Mesothelial cell of epicardium (in vitro differentiated cells): ENCODE measurements at regions not wholly inside any gene's neighbourhood (a gene's known extent, or its start where the extent isn't known, plus 50 kb on each side); places are given as distances from the start of the nearest gene placed in this dataset.
A peak's percentile ranks its signal among the peaks of the same experiment; 100 is the strongest.

Source experiments
- DNase-seq, 2 experiments: peaks; one replicate each; pipeline ENCODE4 v3.0.0; 2021; ENCODE audit warnings: low spot score in 2 of 2; ENCODE audit not compliant: unreplicated experiment in 2 of 2
- H3K27ac Mint-ChIP-seq: 2 replicates; pipeline ENCODE4 v1.8.0; 2021; ENCODE audit warnings: mixed read lengths
- H3K27me3 Mint-ChIP-seq: 2 replicates; pipeline ENCODE4 v1.8.0; 2021; ENCODE audit warnings: low read depth, mixed read lengths
- H3K36me3 Mint-ChIP-seq: 2 replicates; pipeline ENCODE4 v1.8.0; 2021; ENCODE audit warnings: mixed read lengths
- H3K4me1 Mint-ChIP-seq: 2 replicates; pipeline ENCODE4 v1.8.0; 2021; ENCODE audit warnings: mixed read lengths
- H3K4me3 Mint-ChIP-seq: 2 replicates; pipeline ENCODE4 v1.8.0; 2021; ENCODE audit warnings: mild to moderate bottlenecking, moderate library complexity, mixed read lengths
- H3K9me3 Mint-ChIP-seq: 2 replicates; pipeline ENCODE4 v1.8.0; 2021; ENCODE audit warnings: mixed read lengths
- CTCF ChIP-seq: fragments of 200-600 bp; sonication (generic); IDR thresholded peaks from one replicate; pipeline ENCODE4 v1.5.0; 2021; ENCODE audit warnings: antibody characterized with exemption; ENCODE audit not compliant: unreplicated experiment

- H3K27ac Mint-ChIP-seq: peak overlapping the region; percentile 81
- peaks cover 28% of the 10 kb centered on the region for H3K4me1 Mint-ChIP-seq
- peaks cover 56% of the 10 kb centered on the region for H3K36me3 Mint-ChIP-seq
- H3K9me3 Mint-ChIP-seq: peaks cover 12% of the 10 kb centered on the region
- TF ChIP-seq CTCF: no peak
- H3K4me3 Mint-ChIP-seq: no peak overlapping the region
- no peak for DNase-seq
- H3K27me3 Mint-ChIP-seq: no peaks in the 10 kb centered on the region
These were observed 102.5 kb downstream of the PRL start for GRCh38 chr6:22194188-22194921.

- peak overlapping the region; percentile 88 for H3K27ac Mint-ChIP-seq
These were observed 97.1 kb downstream of the PRL start for GRCh38 chr6:22199771-22200170.

GRCh38 chr6:22204153-22204552 lies 92.7 kb downstream of the PRL start:
- Mint-ChIP-seq H3K4me1 (peaks cover 45% of the 10 kb centered on the region), H3K27me3 (no peaks in the 10 kb centered on the region), H3K9me3 (peaks cover 5% of the 10 kb centered on the region), H3K36me3 (peaks cover 16% of the 10 kb centered on the region), H3K27ac (peak overlapping the region; percentile 37), H3K4me3 (no peak overlapping the region)
- DNase-seq: no peak
- TF ChIP-seq CTCF: no peak

More at GRCh38 chr6:22199771-22200170, 97.1 kb downstream of the PRL start:
- Mint-ChIP-seq H3K36me3 (peaks cover 31% of the 10 kb centered on the region), H3K27me3 (no peaks in the 10 kb centered on the region), H3K4me1 (peaks cover 36% of the 10 kb centered on the region), H3K9me3 (peaks cover 8% of the 10 kb centered on the region), H3K4me3 (no peak overlapping the region)
- no peak for TF ChIP-seq CTCF
- no peak for DNase-seq

- DNase-seq: no peak
- no peak overlapping the region for H3K4me3 Mint-ChIP-seq
- no peak overlapping the region for H3K27ac Mint-ChIP-seq
- no peak for TF ChIP-seq CTCF
- H3K27me3 Mint-ChIP-seq: no peaks in the 10 kb centered on the region
- peaks cover 34% of the 10 kb centered on the region for H3K4me1 Mint-ChIP-seq
- peaks cover 5% of the 10 kb centered on the region for H3K9me3 Mint-ChIP-seq
- H3K36me3 Mint-ChIP-seq: peaks cover 12% of the 10 kb centered on the region
These were observed 91.6 kb downstream of the PRL start for GRCh38 chr6:22205266-22205665.

GRCh38 chr6:22206106-22206505 lies 90.7 kb downstream of the PRL start:
- H3K36me3 Mint-ChIP-seq: peaks cover 12% of the 10 kb centered on the region
- H3K9me3 Mint-ChIP-seq: peaks cover 5% of the 10 kb centered on the region
- TF ChIP-seq CTCF: no peak
- H3K27me3 Mint-ChIP-seq: no peaks in the 10 kb centered on the region
- H3K4me3 Mint-ChIP-seq: no peak overlapping the region
- H3K27ac Mint-ChIP-seq: no peak overlapping the region
- peaks cover 30% of the 10 kb centered on the region for H3K4me1 Mint-ChIP-seq
- no peak for DNase-seq
